Activated CD8-positive, alpha-beta T cell treated with anti-CD3 and anti-CD28 coated beads for 36 hours (primary cell): ENCODE measurements at regions not wholly inside any gene's neighbourhood (a gene's known extent, or its start where the extent isn't known, plus 50 kb on each side); places are given as distances from the start of the nearest gene placed in this dataset.

Experiments
- ATAC-seq: fragments of 200-7000 bp; cut with Tn5 transposase; one replicate; pipeline ENCODE4 v1.10.0; 2021; ENCODE audit warnings: mild to moderate bottlenecking, moderate library complexity
- CTCF ChIA-PET: fragments of 350-600 bp; sonication (Branson Sonifier 250); formaldehyde crosslinking; loops from one replicate; lab custom pipeline; 2021; ENCODE audit warnings: antibody characterized with exemption; lab: Charles Lee
- POLR2A ChIA-PET: fragments of 350-600 bp; sonication (Branson Sonifier 250); formaldehyde crosslinking; loops from one replicate; lab custom pipeline; 2021; ENCODE audit warnings: antibody characterized with exemption; lab: Charles Lee
- DNase-seq: peaks from one replicate; pipeline ENCODE4 v3.0.0-alpha.2; 2020
- H3K27ac Mint-ChIP-seq: one replicate; pipeline ENCODE4 v1.8.0; 2021; ENCODE audit warnings: mild to moderate bottlenecking, mixed read lengths
- H3K27me3 Mint-ChIP-seq: one replicate; pipeline ENCODE4 v1.8.0; 2021; ENCODE audit warnings: mixed read lengths
- H3K36me3 Mint-ChIP-seq: one replicate; pipeline ENCODE4 v1.8.0; 2021; ENCODE audit warnings: low read depth, mixed read lengths
- H3K4me1 Mint-ChIP-seq: one replicate; pipeline ENCODE4 v1.8.0; 2021; ENCODE audit warnings: low read depth, mixed read lengths
- H3K4me3 Mint-ChIP-seq: one replicate; pipeline ENCODE4 v1.8.0; 2021; ENCODE audit warnings: mild to moderate bottlenecking, moderate library complexity, mixed read lengths
- H3K9me3 Mint-ChIP-seq: one replicate; pipeline ENCODE4 v1.8.0; 2021; ENCODE audit warnings: mixed read lengths
- CTCF ChIP-seq: fragments of 200-600 bp; IDR thresholded peaks from one replicate; pipeline ENCODE4 v1.8.0; 2022; ENCODE audit warnings: antibody characterized with exemption, mild to moderate bottlenecking
- intact Hi-C: fragments of 100-400 bp; cut with micrococcal nuclease; formaldehyde crosslinking; loops from one replicate; pipeline ENCODE4 v1.10.0; 2022

GRCh38 chr17:62892061-62892675, 73.9 kb upstream of the TANC2 start:
- Mint-ChIP-seq H3K27ac (no peak overlapping the region), H3K27me3 (peaks cover 4% of the 10 kb centered on the region), H3K9me3 (no peaks in the 10 kb centered on the region), H3K36me3 (no peaks in the 10 kb centered on the region), H3K4me1 (peaks cover 8% of the 10 kb centered on the region), H3K4me3 (no peak overlapping the region)
- ATAC-seq, result no peak
- ChIA-PET POLR2A (no interaction called here), CTCF (no interaction called here)
- intact Hi-C loops, result no loop called here
- TF ChIP-seq CTCF, result no peak
- DNase-seq, result no peak

- DNase-seq, result no peak
- ChIA-PET CTCF (no interaction called here), POLR2A (interaction anchor here (0.7 kb wide), 1 partner anchor 87 kb away, joined by 3 read pairs; no protein-coding TSS in a partner anchor)
- no peak overlapping the region for H3K27ac Mint-ChIP-seq
- peaks cover 8% of the 10 kb centered on the region for H3K4me1 Mint-ChIP-seq
- intact Hi-C loops, result no loop called here
- no peak overlapping the region for H3K4me3 Mint-ChIP-seq
- peaks cover 4% of the 10 kb centered on the region for H3K27me3 Mint-ChIP-seq
- no peak for ATAC-seq
- TF ChIP-seq CTCF, result no peak
- no peaks in the 10 kb centered on the region for H3K9me3 Mint-ChIP-seq
- no peaks in the 10 kb centered on the region for H3K36me3 Mint-ChIP-seq
Measured at GRCh38 chr17:62891659-62892058, 74.4 kb upstream of the TANC2 start.

- Mint-ChIP-seq H3K9me3 (no peaks in the 10 kb centered on the region), H3K27ac (no peak overlapping the region), H3K4me3 (no peak overlapping the region), H3K4me1 (peaks cover 8% of the 10 kb centered on the region), H3K36me3 (no peaks in the 10 kb centered on the region), H3K27me3 (peaks cover 7% of the 10 kb centered on the region)
- no peak for ATAC-seq
- DNase-seq, result no peak
- no peak for TF ChIP-seq CTCF
- ChIA-PET CTCF (no interaction called here), POLR2A (no interaction called here)
- intact Hi-C loops, result no loop called here
Measured at GRCh38 chr17:62888765-62889164, 77.3 kb upstream of the TANC2 start.

- Mint-ChIP-seq H3K4me3 (no peak overlapping the region), H3K36me3 (no peaks in the 10 kb centered on the region), H3K27ac (no peak overlapping the region), H3K9me3 (no peaks in the 10 kb centered on the region), H3K4me1 (peaks cover 9% of the 10 kb centered on the region), H3K27me3 (peaks cover 10% of the 10 kb centered on the region)
- no peak for TF ChIP-seq CTCF
- ChIA-PET CTCF (interaction anchor here (1.3 kb wide), 1 partner anchor 32 kb away, joined by 3 read pairs; no protein-coding TSS in a partner anchor), POLR2A (no interaction called here)
- ATAC-seq, result no peak
- DNase-seq, result no peak
- intact Hi-C loops, result no loop called here
Measured at GRCh38 chr17:62888148-62888547, 77.9 kb upstream of the TANC2 start.

- ATAC-seq (no peak), DNase-seq (no peak)
- Mint-ChIP-seq H3K9me3 (no peaks in the 10 kb centered on the region), H3K27ac (no peak overlapping the region), H3K4me1 (peaks cover 6% of the 10 kb centered on the region), H3K27me3 (peaks cover 11% of the 10 kb centered on the region), H3K4me3 (no peak overlapping the region), H3K36me3 (no peaks in the 10 kb centered on the region)
- POLR2A ChIA-PET, result no interaction called here
- intact Hi-C loops, result no loop called here
- CTCF ChIA-PET, result interaction anchor here (1.0 to 1.3 kb wide), 2 partner anchors 9 to 33 kb away, joined by 3 read pairs; no protein-coding TSS in a partner anchor
- no peak for TF ChIP-seq CTCF
Measured at GRCh38 chr17:62887437-62887836, 78.6 kb upstream of the TANC2 start.
